Ishikawa (cell line): ENCODE measurements at regions not wholly inside any gene's neighbourhood (a gene's known extent, or its start where the extent isn't known, plus 50 kb on each side); places are given as distances from the start of the nearest gene placed in this dataset.

ENCODE experiments used
- CEBPB ChIP-seq: IDR thresholded peaks from 2 replicates; pipeline ENCODE4 v1.6.1; 2012
- CREB1 ChIP-seq: IDR thresholded peaks from 2 replicates; pipeline ENCODE4 v1.6.1; 2012; ENCODE audit warnings: low read depth
- EGR1 ChIP-seq: IDR thresholded peaks from 2 replicates; pipeline ENCODE4 v1.6.1; 2012
- EP300 ChIP-seq: IDR thresholded peaks from 2 replicates; pipeline ENCODE4 v1.6.1; 2012; ENCODE audit warnings: borderline replicate concordance
- FOXM1 ChIP-seq: IDR thresholded peaks from 2 replicates; pipeline ENCODE4 v1.6.1; 2012; ENCODE audit warnings: low read depth, borderline replicate concordance
- NFIC ChIP-seq: IDR thresholded peaks from 2 replicates; pipeline ENCODE4 v1.6.1; 2012
- RAD21 ChIP-seq: IDR thresholded peaks from 2 replicates; pipeline ENCODE4 v1.6.1; 2012; ENCODE audit warnings: low read depth
- TAF1 ChIP-seq: IDR thresholded peaks from 2 replicates; pipeline ENCODE4 v1.6.1; 2012; ENCODE audit warnings: low read depth, mild to moderate bottlenecking
- TCF12 ChIP-seq: IDR thresholded peaks from 2 replicates; pipeline ENCODE4 v1.6.1; 2012; ENCODE audit warnings: low read depth
- TEAD4 ChIP-seq: IDR thresholded peaks from 2 replicates; pipeline ENCODE4 v1.6.1; 2012
- USF1 ChIP-seq: IDR thresholded peaks from 2 replicates; pipeline ENCODE4 v1.6.1; 2012
- TF ChIP-seq, protein P1 (sequence below): IDR thresholded peaks from 2 replicates; pipeline ENCODE4 v1.6.1; 2012

DNA sequence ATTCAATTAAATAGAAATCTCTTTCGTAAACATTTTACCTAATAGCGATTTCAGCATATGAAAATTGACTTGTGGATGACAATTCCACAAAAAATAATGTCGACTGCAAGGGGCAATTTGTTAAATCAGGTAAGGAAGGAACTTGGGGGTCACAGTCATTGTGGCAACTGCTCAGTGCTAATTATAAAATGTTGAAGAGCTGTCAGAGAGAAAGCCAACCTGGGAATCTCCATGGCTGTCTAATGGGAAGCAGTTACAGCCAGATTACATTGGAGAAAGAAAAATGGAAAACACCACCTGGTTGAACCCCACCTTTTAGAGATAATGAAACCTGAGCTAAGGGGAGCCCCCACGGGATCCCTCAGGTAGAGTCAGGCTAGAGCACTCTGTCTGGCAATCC, 373.9 kb downstream of the FOXO1 start:
- TF ChIP-seq NFIC: no peak
- TF ChIP-seq EP300: no peak
- TF ChIP-seq CEBPB: no peak
- TF ChIP-seq, protein P1, sequence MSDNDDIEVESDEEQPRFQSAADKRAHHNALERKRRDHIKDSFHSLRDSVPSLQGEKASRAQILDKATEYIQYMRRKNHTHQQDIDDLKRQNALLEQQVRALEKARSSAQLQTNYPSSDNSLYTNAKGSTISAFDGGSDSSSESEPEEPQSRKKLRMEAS: no peak
- TF ChIP-seq RAD21: no peak
- TF ChIP-seq TCF12: no peak
- TF ChIP-seq FOXM1: no peak
- TF ChIP-seq EGR1: no peak
- no peak for TF ChIP-seq CREB1
- no peak for TF ChIP-seq TAF1
- no peak for TF ChIP-seq USF1
- TF ChIP-seq TEAD4: no peak
